ENCODE measurements at regions not wholly inside any gene's neighbourhood (a gene's known extent, or its start where the extent isn't known, plus 50 kb on each side); places are given as distances from the start of the nearest gene placed in this dataset.

DNA sequence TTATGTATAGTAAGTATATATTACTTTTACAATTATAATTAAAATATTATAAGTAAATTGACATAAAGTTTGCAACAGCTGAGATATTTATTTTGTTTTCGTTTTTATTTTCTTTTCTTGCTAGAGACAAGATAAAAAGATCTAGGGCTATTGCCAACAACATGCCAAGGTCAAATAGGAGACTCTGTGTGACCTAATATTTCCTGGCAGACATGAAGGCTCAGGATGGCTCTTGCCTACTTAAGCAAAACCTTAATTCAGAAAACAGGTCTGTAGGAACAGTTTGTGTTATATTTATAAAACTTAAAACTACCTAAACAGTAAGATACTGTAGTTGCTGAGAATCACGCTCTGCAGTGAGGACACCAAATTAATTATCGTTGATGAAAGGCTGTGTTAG is 145.2 kb downstream of the RFC3 start:
- H3K4me1 Mint-ChIP-seq: no peaks in the 10 kb centered on the region
- no peak for ATAC-seq

DNA sequence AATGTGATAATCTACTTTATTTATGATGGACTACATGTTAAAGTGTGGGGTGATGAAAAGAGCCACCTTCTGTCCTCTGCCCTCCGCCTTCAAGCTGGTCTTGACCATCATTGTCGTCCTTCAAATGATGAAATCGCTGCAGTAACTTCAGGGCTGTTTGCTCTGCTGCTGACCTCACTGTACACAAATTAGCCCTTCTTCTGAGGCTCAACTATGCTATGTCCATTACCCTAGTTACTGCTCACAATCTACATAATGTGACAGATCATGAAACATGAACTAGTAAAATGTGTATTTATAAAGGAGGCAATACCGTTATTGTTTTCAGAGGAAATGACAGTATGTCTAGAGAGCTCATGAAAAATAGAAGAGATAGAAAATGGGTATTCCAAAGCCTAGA is 145.9 kb downstream of the RFC3 start:
- Mint-ChIP-seq H3K27ac (no peak overlapping the region), H3K36me3 (ENCODE audit: low read depth) (no peaks in the 10 kb centered on the region), H3K4me3 (no peak overlapping the region), H3K4me1 (no peaks in the 10 kb centered on the region), H3K27me3 (no peaks in the 10 kb centered on the region)
- no peaks in the 10 kb centered on the region for H3K9me3 ChIP-seq (ENCODE audit: control insufficient read depth, low read length, poor library complexity, severe bottlenecking)
- no peak for DNase-seq
- ATAC-seq: no peak

More for the DNA sequence above, 145.2 kb downstream of the RFC3 start:
- Mint-ChIP-seq H3K27ac (no peak overlapping the region), H3K36me3 (ENCODE audit: low read depth) (no peaks in the 10 kb centered on the region), H3K27me3 (no peaks in the 10 kb centered on the region), H3K4me3 (no peak overlapping the region)
- no peak for DNase-seq
- no peaks in the 10 kb centered on the region for H3K9me3 ChIP-seq (ENCODE audit: control insufficient read depth, low read length, poor library complexity, severe bottlenecking)

DNA sequence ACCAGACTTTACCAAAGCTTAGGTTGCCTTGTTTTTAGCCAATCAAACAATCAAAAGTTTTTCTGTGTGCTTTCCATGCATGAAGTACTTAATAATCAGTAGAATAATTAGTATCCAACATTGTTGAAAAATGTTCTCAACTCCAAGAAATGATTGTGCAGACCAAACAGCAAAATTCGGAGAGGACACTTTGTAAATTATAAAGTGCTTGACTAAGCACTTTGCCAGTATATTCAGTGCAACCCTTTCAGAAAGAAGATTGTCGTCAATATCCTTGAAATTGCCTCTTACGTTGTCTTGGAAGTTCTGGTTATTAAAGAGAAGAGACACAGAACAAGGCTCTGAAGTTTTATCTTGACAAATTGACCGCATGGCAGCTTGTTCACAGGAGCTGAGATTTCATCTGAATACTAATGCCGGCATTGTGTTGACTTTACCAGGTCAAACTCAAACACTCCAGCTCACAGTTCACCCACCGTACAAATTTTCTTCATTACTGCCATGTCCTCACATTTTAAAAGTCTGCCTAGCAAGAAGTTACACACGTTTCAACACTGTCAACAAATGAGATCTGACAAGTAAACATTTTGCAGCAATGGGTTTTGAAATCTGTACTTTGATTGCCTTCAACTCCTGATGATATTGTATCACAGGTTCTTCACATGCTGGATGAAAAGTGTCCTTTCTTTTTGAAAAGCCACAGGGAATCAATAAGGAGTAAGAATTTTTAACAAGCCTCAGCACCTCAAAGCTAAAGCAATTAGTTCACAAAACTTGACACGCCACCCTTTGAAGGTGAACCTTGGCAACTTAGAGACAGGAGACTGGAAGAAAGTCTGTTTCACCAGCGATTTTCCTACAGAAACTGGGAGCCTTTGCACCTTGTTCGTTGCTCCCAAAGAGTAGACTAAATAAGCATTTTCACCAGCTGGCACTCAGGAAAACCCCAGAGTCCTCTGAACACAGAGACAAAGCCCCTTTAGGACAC is 150.9 kb downstream of the RFC3 start:
- no peaks in the 10 kb centered on the region for H3K9me3 ChIP-seq (ENCODE audit: control insufficient read depth, low read length, poor library complexity, severe bottlenecking)
- Mint-ChIP-seq H3K27me3 (no peaks in the 10 kb centered on the region), H3K4me3 (no peak overlapping the region), H3K36me3 (ENCODE audit: low read depth) (no peaks in the 10 kb centered on the region), H3K4me1 (no peaks in the 10 kb centered on the region), H3K27ac (no peak overlapping the region)
- ATAC-seq (no peak), DNase-seq (no peak)

DNA sequence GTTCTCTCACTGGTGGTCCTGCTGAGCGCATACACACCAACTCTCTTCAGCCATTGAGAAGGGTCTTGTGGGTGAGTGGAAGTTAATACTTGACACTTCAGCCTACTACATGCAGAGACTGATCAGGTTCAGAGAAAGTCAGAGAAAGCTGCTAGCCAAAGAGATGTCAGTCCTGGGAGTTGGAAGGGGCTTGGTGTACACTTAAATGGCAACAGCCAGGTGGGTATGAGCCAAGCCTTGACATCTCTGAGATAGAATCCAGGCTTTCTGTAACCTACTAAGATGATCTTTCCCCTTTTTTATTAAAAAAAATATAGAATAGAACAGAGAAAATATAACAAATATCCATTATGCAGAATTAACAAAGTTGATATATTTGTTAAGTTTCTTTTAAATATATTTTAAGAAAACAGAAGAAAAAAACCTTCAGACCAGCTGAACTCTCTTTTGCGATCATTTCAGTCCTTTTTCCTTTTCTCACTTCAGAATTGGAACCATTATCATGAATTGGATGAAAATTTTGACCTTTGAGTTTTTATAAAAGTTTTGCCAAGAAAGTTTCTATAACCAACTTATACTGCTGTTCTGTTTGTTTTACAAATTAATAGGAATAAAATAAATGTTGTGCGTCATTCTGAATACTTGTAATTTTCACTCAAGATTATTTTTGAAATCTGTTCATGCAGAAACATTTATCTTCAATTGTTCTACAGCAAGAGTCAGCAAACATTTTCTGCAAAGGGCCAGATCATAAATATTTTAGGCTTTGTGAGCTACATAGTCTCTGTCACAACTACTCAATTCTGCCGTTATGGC is 153.0 kb downstream of the RFC3 start:
- no peak for DNase-seq
- Mint-ChIP-seq H3K36me3 (ENCODE audit: low read depth) (no peaks in the 10 kb centered on the region), H3K4me3 (no peak overlapping the region), H3K27ac (no peak overlapping the region), H3K27me3 (no peaks in the 10 kb centered on the region), H3K4me1 (no peaks in the 10 kb centered on the region)
- no peak for ATAC-seq
- H3K9me3 ChIP-seq (ENCODE audit: control insufficient read depth, low read length, poor library complexity, severe bottlenecking): no peaks in the 10 kb centered on the region

DNA sequence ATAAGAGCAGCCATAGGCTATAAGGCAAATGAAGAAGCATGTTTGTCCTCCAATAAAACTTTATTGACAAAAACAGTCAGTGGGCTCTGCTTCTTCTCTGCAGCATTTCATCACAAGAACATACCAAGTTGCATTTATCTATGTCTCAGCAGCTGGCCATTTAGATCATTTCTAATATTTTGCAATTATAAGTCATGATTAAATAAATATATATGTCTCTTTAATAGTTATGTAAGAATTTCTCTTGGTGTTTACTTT is 153.5 kb downstream of the RFC3 start:
- H3K9me3 ChIP-seq (ENCODE audit: control insufficient read depth, low read length, poor library complexity, severe bottlenecking): no peaks in the 10 kb centered on the region
- no peak for DNase-seq
- ATAC-seq: no peak
- Mint-ChIP-seq H3K36me3 (ENCODE audit: low read depth) (no peaks in the 10 kb centered on the region), H3K27me3 (no peaks in the 10 kb centered on the region), H3K27ac (no peak overlapping the region), H3K4me3 (no peak overlapping the region), H3K4me1 (no peaks in the 10 kb centered on the region)

DNA sequence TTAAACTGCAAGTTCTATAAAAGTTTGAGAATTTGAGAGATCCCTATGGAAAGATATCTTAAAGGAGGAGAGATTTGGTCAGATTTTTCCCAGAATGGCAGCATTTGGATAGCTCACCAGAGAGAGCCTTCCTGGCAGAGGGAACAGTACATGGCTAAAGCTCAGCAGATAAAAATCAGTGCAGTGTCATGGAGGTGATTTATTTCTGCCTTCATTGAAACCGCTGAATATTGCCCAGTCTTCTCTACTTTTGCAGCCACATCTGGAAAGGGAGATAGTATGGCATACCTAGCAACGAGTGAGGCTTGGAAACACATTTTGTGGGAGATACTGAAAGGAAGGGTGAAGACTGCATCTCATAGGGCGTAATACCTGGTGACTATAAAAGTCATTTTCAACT is 155.2 kb downstream of the RFC3 start:
- H3K27me3 Mint-ChIP-seq: no peaks in the 10 kb centered on the region
- H3K9me3 ChIP-seq (ENCODE audit: control insufficient read depth, low read length, poor library complexity, severe bottlenecking): no peaks in the 10 kb centered on the region
- ATAC-seq (no peak), DNase-seq (no peak)
- no peak overlapping the region for H3K27ac Mint-ChIP-seq
- H3K4me3 Mint-ChIP-seq: no peak overlapping the region
- no peaks in the 10 kb centered on the region for H3K4me1 Mint-ChIP-seq
- no peaks in the 10 kb centered on the region for H3K36me3 Mint-ChIP-seq (ENCODE audit: low read depth)

DNA sequence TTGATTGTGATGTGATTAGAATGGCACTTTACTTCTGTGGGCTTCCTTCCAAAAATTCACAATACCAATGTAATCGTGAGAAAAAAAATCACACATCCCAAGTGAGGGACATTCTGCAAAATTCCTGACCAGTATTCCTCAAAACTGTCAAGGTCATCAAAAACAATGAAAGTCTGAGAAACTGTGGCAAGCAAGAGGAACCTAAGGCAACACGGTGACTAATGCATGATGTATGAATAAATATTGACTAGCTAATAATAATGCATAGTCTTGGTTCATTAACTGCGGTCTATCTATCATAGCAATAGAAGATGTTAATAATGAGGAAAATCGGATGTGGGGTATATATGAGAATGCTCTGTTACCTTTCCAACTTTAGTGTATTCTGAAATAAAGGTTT is 159.0 kb downstream of the RFC3 start:
- Mint-ChIP-seq H3K27ac (no peak overlapping the region), H3K27me3 (no peaks in the 10 kb centered on the region), H3K4me1 (no peaks in the 10 kb centered on the region), H3K4me3 (no peak overlapping the region), H3K36me3 (ENCODE audit: low read depth) (no peaks in the 10 kb centered on the region)
- ATAC-seq: no peak
- H3K9me3 ChIP-seq (ENCODE audit: control insufficient read depth, low read length, poor library complexity, severe bottlenecking): no peaks in the 10 kb centered on the region
- DNase-seq: no peak

DNA sequence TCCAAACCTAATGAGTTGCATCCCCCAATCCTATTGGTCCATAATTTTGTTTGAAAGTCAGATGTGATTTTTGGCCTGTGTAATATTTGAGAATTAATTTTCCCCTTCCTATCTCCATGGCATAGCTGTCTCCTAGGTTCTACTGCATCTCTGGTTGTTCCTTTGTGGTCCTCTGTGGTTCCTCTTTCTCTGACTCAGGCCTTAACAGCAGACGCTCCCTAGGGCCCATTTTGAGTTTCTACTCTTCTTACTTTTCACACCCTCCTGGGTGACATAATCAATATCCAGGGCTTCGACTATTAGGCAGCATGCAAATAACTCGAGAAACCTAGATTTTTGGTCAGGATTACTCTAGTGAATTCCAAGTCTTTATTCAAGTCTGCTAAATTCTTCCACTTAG is 160.7 kb downstream of the RFC3 start:
- no peaks in the 10 kb centered on the region for H3K9me3 ChIP-seq (ENCODE audit: control insufficient read depth, low read length, poor library complexity, severe bottlenecking)
- Mint-ChIP-seq H3K4me1 (no peaks in the 10 kb centered on the region), H3K27ac (no peak overlapping the region), H3K4me3 (no peak overlapping the region), H3K27me3 (no peaks in the 10 kb centered on the region), H3K36me3 (ENCODE audit: low read depth) (no peaks in the 10 kb centered on the region)
- ATAC-seq (no peak), DNase-seq (no peak)

DNA sequence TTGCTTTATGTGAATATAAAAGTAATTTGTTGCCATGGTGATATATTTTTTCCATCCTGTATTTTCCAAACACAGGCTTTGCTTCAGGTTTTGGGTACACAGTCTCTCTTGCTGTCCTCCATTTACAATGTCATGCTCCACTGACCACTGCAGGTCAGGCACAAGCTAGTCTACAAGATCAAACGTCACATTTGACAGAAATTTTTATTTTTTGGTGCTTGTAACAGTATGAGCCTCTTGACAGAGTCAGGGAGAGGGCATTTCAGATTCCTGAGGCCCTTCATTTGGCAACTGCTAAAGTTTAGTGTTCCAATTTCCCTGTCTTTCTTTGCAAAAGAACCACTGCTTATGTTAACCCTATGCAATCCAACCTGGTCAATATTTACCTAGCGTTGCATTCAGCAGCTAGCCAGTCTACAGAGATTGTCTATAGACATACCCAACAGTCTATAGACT is 175.0 kb downstream of the RFC3 start:
- Mint-ChIP-seq H3K27ac (no peak overlapping the region), H3K27me3 (no peaks in the 10 kb centered on the region), H3K4me3 (no peak overlapping the region), H3K4me1 (no peaks in the 10 kb centered on the region), H3K36me3 (ENCODE audit: low read depth) (no peaks in the 10 kb centered on the region)
- no peak for DNase-seq
- no peaks in the 10 kb centered on the region for H3K9me3 ChIP-seq (ENCODE audit: control insufficient read depth, low read length, poor library complexity, severe bottlenecking)
- no peak for ATAC-seq

DNA sequence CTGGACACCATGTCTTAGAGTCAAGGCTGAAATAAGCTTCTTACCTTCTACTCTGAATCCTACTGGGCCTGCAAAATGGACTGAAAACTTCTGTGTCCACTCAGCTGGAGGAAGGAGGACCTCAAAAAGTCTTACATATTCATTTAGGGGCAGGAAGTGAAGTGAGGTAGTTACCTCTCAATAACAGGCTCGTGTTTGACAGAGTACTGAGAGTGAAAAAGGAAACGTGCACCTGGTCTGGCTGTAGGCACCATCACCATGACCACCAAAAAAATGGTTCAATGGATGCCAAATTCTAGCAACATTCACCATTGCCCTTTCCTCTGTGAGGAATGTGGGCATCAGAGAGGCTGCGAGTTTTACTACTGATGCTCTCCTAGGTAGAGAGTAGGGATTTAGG is 176.2 kb downstream of the RFC3 start:
- Mint-ChIP-seq H3K27ac (no peak overlapping the region), H3K36me3 (ENCODE audit: low read depth) (no peaks in the 10 kb centered on the region), H3K27me3 (no peaks in the 10 kb centered on the region), H3K4me3 (no peak overlapping the region), H3K4me1 (no peaks in the 10 kb centered on the region)
- DNase-seq (no peak), ATAC-seq (no peak)
- H3K9me3 ChIP-seq (ENCODE audit: control insufficient read depth, low read length, poor library complexity, severe bottlenecking): no peaks in the 10 kb centered on the region

DNA sequence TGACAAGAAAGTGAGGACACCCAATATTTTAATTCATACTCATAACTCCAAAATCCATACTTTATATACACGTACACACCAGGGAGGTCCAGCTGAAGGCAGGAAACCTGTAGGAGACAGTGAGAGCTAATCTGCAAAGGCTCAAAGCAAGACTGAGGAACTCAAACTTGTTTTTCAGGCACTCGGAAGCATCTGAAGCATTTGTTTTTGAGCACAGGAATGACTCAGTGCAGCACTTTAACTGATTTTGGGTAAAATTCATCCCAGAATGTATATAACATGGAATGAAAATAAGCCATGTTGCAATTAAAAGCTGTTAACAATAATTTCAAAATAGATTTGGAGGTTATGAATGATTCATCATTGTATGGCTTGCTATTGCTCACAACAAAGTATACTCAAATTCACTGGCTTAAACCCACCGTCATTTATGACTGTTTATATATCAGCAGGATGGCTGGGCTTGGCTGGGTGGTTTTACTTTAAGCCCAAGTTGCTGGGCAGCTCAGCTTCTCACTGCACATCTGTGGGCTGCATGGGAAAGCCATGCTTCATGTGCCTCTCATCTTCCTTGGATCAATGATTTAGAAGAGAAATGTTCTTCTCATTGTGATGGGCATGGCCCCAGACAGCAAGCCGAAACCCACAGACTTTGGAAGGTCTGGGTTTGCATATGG is 177.0 kb downstream of the RFC3 start:
- Mint-ChIP-seq H3K4me3 (no peak overlapping the region), H3K27me3 (no peaks in the 10 kb centered on the region), H3K27ac (no peak overlapping the region), H3K4me1 (no peaks in the 10 kb centered on the region), H3K36me3 (ENCODE audit: low read depth) (no peaks in the 10 kb centered on the region)
- H3K9me3 ChIP-seq (ENCODE audit: control insufficient read depth, low read length, poor library complexity, severe bottlenecking): no peaks in the 10 kb centered on the region
- ATAC-seq (no peak), DNase-seq (no peak)

DNA sequence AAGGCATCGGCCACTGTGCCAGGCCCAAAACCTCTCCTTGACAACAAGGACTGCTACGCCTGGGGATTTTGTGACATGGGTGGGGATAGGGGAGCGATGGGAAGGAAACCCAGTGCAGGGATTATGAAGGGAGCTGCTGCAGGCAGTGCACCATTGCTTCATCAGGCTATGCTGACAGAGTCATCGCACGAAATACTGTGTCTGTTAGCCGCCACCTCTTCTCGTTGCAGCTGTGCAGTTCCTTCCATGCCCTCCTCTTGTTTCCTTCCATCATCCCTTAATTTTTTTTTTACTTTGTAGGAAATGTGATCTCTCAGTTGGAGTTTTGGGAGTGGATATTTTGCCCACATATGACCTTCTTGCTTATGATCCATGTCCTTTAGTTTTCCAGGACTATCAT is 178.7 kb downstream of the RFC3 start:
- no peaks in the 10 kb centered on the region for H3K9me3 ChIP-seq (ENCODE audit: control insufficient read depth, low read length, poor library complexity, severe bottlenecking)
- Mint-ChIP-seq H3K4me1 (no peaks in the 10 kb centered on the region), H3K27me3 (no peaks in the 10 kb centered on the region), H3K27ac (no peak overlapping the region), H3K4me3 (no peak overlapping the region), H3K36me3 (ENCODE audit: low read depth) (no peaks in the 10 kb centered on the region)
- DNase-seq (no peak), ATAC-seq (no peak)

DNA sequence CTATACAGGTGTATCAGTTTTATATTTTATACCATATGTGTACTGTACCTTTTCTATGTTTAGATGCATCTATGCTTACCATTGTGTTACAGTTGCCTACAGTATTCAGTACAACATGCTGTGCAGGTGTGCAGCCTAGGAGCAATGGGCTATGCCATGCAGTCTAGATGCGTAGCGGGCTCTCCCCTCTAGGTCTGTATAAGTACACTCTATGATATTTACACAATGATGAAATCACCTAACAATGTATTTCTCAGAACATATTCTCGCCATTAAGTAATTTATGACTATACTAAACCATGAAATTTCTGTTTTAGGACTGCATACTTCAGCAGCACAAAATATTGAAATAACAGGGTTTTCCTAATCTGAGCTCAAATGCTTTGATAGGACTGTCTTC is 179.6 kb downstream of the RFC3 start:
- Mint-ChIP-seq H3K4me1 (no peaks in the 10 kb centered on the region), H3K27ac (no peak overlapping the region), H3K4me3 (no peak overlapping the region), H3K36me3 (ENCODE audit: low read depth) (no peaks in the 10 kb centered on the region), H3K27me3 (no peaks in the 10 kb centered on the region)
- no peak for DNase-seq
- H3K9me3 ChIP-seq (ENCODE audit: control insufficient read depth, low read length, poor library complexity, severe bottlenecking): no peaks in the 10 kb centered on the region
- no peak for ATAC-seq

Measured in T-helper 17 cell (primary cell).